ENCODE measurements at regions not wholly inside any gene's neighbourhood (a gene's known extent, or its start where the extent isn't known, plus 50 kb on each side); places are given as distances from the start of the nearest gene placed in this dataset.

- DNase-seq (no peak), ATAC-seq (ENCODE audit: insufficient read depth, low read depth) (no peak)
- peaks cover 83% of the 10 kb centered on the region for H3K79me2 ChIP-seq (ENCODE audit: insufficient read depth, low read length)
- no peak for TF ChIP-seq CTCF (IDR thresholded peaks at IDR 0.05; ENCODE audit: borderline replicate concordance, extremely low read depth, low read length, poor library complexity, severe bottlenecking)
- no peak for TF ChIP-seq EZH2 (IDR thresholded peaks at IDR 0.05; ENCODE audit: borderline replicate concordance, low read depth, low read length, severe bottlenecking)
- peaks cover 9% of the 10 kb centered on the region for H3K36me3 ChIP-seq (ENCODE audit: insufficient read depth, low read length)
- peaks cover 68% of the 10 kb centered on the region for H4K20me1 ChIP-seq (ENCODE audit: insufficient read depth, low read length)
- no peaks in the 10 kb centered on the region for H3K27me3 ChIP-seq (ENCODE audit: insufficient read depth, low read length, poor library complexity)
- no peaks in the 10 kb centered on the region for H3K9me3 ChIP-seq (ENCODE audit: insufficient read depth, low read length, severe bottlenecking)
- peak overlapping the region; percentile 92 for H3K27ac ChIP-seq (ENCODE audit: low read length)
- peak overlapping the region; percentile 47 for H3K9ac ChIP-seq (ENCODE audit: low read depth, low read length)
- H2AFZ ChIP-seq (ENCODE audit: low read depth, low read length), result no peak overlapping the region
- peaks cover 43% of the 10 kb centered on the region for H3K4me1 ChIP-seq (ENCODE audit: insufficient read depth, low read length)
- peak overlapping the region in 1 of 2 experiments; percentile 29; a peak in 2 of 4 replicates for H3K4me3 ChIP-seq (ENCODE audit: low read depth in 1 of 2, low read length in 2 of 2)
- peak overlapping the region; percentile 54 for H3K4me2 ChIP-seq (ENCODE audit: insufficient read depth, low read length)
Measured at GRCh38 chr18:46344416-46345180, 240.4 kb downstream of the HAUS1 start.

GRCh38 chr18:46345181-46345465 lies 240.9 kb downstream of the HAUS1 start:
- peaks cover 10% of the 10 kb centered on the region for H3K36me3 ChIP-seq (ENCODE audit: insufficient read depth, low read length)
- TF ChIP-seq CTCF (IDR thresholded peaks at IDR 0.05; ENCODE audit: borderline replicate concordance, extremely low read depth, low read length, poor library complexity, severe bottlenecking), result no peak
- TF ChIP-seq EZH2 (IDR thresholded peaks at IDR 0.05; ENCODE audit: borderline replicate concordance, low read depth, low read length, severe bottlenecking), result no peak
- H3K9ac ChIP-seq (ENCODE audit: low read depth, low read length), result peak overlapping the region; percentile 47; the same call in 1 of the 2 replicates
- ATAC-seq (ENCODE audit: insufficient read depth, low read depth), result no peak
- peaks cover 39% of the 10 kb centered on the region for H3K4me1 ChIP-seq (ENCODE audit: insufficient read depth, low read length)
- no peaks in the 10 kb centered on the region for H3K9me3 ChIP-seq (ENCODE audit: insufficient read depth, low read length, severe bottlenecking)
- no peak overlapping the region for H3K4me2 ChIP-seq (ENCODE audit: insufficient read depth, low read length)
- no peak for DNase-seq
- peaks cover 82% of the 10 kb centered on the region for H3K79me2 ChIP-seq (ENCODE audit: insufficient read depth, low read length)
- no peak overlapping the region for H3K4me3 ChIP-seq (ENCODE audit: low read depth in 1 of 2, low read length in 2 of 2)
- H3K27ac ChIP-seq (ENCODE audit: low read length), result peak overlapping the region; percentile 92
- no peak overlapping the region for H2AFZ ChIP-seq (ENCODE audit: low read depth, low read length)
- H4K20me1 ChIP-seq (ENCODE audit: insufficient read depth, low read length), result peaks cover 69% of the 10 kb centered on the region
- no peaks in the 10 kb centered on the region for H3K27me3 ChIP-seq (ENCODE audit: insufficient read depth, low read length, poor library complexity)

DNA sequence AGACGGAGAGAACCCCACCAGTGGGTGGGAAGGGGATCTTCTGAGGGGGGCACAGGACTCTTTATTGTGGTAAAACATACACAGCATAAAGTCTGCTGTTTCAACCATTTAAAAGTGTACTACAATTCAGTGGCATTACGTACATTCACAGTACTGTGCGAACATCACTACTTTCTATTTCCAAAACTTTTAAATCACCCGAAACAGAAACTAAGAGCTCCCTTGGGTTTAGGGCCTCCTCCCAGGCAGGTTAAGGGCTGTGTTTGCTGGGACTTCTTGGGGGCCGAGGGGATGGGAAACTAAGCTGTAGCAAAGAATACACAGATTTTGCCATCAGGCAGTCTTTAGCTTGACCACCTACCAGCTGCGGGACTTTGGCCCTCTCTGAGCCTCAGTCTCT lies 242.0 kb downstream of the HAUS1 start:
- no peaks in the 10 kb centered on the region for H3K27me3 ChIP-seq (ENCODE audit: insufficient read depth, low read length, poor library complexity)
- H3K4me1 ChIP-seq (ENCODE audit: insufficient read depth, low read length), result peaks cover 31% of the 10 kb centered on the region
- H3K79me2 ChIP-seq (ENCODE audit: insufficient read depth, low read length), result peaks cover 75% of the 10 kb centered on the region
- H3K4me2 ChIP-seq (ENCODE audit: insufficient read depth, low read length), result no peak overlapping the region
- H3K9ac ChIP-seq (ENCODE audit: low read depth, low read length), result no peak overlapping the region
- peaks cover 61% of the 10 kb centered on the region for H4K20me1 ChIP-seq (ENCODE audit: insufficient read depth, low read length)
- no peak overlapping the region for H2AFZ ChIP-seq (ENCODE audit: low read depth, low read length)
- H3K9me3 ChIP-seq (ENCODE audit: insufficient read depth, low read length, severe bottlenecking), result no peaks in the 10 kb centered on the region
- no peak for ATAC-seq (ENCODE audit: insufficient read depth, low read depth)
- TF ChIP-seq CTCF (IDR thresholded peaks at IDR 0.05; ENCODE audit: borderline replicate concordance, extremely low read depth, low read length, poor library complexity, severe bottlenecking) (no peak), EZH2 (IDR thresholded peaks at IDR 0.05; ENCODE audit: borderline replicate concordance, low read depth, low read length, severe bottlenecking) (no peak)
- H3K27ac ChIP-seq (ENCODE audit: low read length), result peak overlapping the region; percentile 92
- H3K36me3 ChIP-seq (ENCODE audit: insufficient read depth, low read length), result peaks cover 11% of the 10 kb centered on the region
- H3K4me3 ChIP-seq (ENCODE audit: low read depth in 1 of 2, low read length in 2 of 2), result no peak overlapping the region
- DNase-seq, result no peak

Measured in DND-41 (cell line).